ENCODE measurements at regions not wholly inside any gene's neighbourhood (a gene's known extent, or its start where the extent isn't known, plus 50 kb on each side); places are given as distances from the start of the nearest gene placed in this dataset.

DNA sequence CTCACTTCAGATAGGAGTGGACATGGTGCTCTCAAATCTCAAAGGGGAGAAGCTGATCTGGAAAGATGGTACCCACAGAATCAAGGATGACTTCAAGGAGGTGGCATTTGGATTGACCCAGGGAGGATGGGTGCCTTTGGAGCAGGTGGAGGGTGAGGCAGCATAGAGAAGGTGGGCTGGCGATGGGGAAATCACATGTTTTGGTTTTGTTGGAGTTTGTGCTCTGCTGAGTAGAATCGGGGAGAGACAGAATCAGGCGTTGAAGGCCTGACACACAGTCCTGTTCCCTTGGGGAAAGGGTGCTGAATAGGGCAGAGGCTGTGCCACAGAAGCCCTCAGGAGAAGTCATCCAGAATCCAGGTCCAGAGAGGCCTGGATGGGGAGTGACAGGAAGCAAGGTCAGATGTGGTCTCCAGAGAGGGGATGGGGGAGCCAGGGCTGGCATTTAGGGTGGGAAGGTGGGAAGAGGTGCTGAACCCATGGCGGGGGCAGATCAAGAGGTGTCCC lies 291.1 kb downstream of the GLRX3 start:
- TF ChIP-seq, protein P1, sequence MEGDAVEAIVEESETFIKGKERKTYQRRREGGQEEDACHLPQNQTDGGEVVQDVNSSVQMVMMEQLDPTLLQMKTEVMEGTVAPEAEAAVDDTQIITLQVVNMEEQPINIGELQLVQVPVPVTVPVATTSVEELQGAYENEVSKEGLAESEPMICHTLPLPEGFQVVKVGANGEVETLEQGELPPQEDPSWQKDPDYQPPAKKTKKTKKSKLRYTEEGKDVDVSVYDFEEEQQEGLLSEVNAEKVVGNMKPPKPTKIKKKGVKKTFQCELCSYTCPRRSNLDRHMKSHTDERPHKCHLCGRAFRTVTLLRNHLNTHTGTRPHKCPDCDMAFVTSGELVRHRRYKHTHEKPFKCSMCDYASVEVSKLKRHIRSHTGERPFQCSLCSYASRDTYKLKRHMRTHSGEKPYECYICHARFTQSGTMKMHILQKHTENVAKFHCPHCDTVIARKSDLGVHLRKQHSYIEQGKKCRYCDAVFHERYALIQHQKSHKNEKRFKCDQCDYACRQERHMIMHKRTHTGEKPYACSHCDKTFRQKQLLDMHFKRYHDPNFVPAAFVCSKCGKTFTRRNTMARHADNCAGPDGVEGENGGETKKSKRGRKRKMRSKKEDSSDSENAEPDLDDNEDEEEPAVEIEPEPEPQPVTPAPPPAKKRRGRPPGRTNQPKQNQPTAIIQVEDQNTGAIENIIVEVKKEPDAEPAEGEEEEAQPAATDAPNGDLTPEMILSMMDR (IDR thresholded peaks at IDR 0.05) = no peak
- TF ChIP-seq, protein P2, sequence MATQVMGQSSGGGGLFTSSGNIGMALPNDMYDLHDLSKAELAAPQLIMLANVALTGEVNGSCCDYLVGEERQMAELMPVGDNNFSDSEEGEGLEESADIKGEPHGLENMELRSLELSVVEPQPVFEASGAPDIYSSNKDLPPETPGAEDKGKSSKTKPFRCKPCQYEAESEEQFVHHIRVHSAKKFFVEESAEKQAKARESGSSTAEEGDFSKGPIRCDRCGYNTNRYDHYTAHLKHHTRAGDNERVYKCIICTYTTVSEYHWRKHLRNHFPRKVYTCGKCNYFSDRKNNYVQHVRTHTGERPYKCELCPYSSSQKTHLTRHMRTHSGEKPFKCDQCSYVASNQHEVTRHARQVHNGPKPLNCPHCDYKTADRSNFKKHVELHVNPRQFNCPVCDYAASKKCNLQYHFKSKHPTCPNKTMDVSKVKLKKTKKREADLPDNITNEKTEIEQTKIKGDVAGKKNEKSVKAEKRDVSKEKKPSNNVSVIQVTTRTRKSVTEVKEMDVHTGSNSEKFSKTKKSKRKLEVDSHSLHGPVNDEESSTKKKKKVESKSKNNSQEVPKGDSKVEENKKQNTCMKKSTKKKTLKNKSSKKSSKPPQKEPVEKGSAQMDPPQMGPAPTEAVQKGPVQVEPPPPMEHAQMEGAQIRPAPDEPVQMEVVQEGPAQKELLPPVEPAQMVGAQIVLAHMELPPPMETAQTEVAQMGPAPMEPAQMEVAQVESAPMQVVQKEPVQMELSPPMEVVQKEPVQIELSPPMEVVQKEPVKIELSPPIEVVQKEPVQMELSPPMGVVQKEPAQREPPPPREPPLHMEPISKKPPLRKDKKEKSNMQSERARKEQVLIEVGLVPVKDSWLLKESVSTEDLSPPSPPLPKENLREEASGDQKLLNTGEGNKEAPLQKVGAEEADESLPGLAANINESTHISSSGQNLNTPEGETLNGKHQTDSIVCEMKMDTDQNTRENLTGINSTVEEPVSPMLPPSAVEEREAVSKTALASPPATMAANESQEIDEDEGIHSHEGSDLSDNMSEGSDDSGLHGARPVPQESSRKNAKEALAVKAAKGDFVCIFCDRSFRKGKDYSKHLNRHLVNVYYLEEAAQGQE (IDR thresholded peaks at IDR 0.05; ENCODE audit: insufficient read depth in 1 of 2, low read depth in 2 of 2, low read length in 1 of 2) = no peak
- no peak for TF ChIP-seq POLR2AphosphoS5 (IDR thresholded peaks at IDR 0.05; ENCODE audit: low read depth, low read length)
- no peak for TF ChIP-seq TCF7L2 (IDR thresholded peaks at IDR 0.05; ENCODE audit: low read depth, low read length)
- no peak for TF ChIP-seq SIN3A (IDR thresholded peaks at IDR 0.05; ENCODE audit: borderline replicate concordance, insufficient read depth, low read depth, low read length)
